GM18507 (cell line): ENCODE measurements at regions not wholly inside any gene's neighbourhood (a gene's known extent, or its start where the extent isn't known, plus 50 kb on each side); places are given as distances from the start of the nearest gene placed in this dataset.

ENCODE experiments used
- DNase-seq: peaks from one replicate; pipeline ENCODE4 v3.0.0; 2011; ENCODE audit warnings: low read depth; ENCODE audit not compliant: insufficient read length; ENCODE audit errors: extremely low spot score
- FAIRE-seq: peaks from 2 replicates; lab custom pipeline; 2011; peaks lifted over from hg19 to GRCh38; lab: Jason Lieb, UNC

DNA sequence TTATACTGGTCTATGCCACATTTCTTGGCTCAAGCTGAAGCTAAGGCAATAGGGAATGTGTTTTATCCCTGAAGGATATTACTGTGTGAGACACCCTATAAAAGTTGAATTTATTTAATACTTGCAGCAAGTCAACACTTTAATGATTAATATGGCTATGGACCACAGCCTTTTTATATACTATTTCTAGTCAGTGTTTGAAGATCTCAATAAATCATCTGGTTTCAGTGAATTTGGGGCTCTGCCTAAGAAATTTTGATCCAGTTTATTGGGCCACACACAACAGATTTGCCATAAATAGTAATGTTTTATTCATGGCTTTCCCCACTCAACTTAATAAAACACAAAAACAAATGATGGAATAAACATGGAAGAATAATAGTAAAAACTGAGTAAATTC lies 698.3 kb downstream of the ADGRL2 start:
- DNase-seq (no peak), FAIRE-seq (no peak)

DNA sequence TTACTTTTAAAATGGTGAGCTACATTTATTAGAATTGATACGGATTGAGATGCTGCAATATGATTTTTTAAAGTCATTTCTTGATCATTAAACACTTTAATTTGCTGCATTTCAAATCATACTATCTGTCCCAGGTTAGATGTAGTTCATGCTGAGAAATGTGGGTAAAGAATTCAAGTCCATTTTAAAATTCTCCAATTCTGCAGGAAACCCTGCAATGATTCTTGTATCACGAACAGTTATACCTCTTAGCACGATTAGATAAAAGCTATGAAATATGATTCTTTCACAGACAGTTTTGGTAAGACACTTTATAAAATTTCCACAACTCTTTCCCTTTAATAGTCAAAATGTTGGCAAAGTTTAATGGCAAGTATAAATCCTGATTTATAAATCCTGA lies 693.4 kb downstream of the ADGRL2 start:
- DNase-seq (no peak), FAIRE-seq (no peak)

GRCh38 chr1:82492159-82492558 lies 691.4 kb downstream of the ADGRL2 start:
- FAIRE-seq (no peak), DNase-seq (no peak)

DNA sequence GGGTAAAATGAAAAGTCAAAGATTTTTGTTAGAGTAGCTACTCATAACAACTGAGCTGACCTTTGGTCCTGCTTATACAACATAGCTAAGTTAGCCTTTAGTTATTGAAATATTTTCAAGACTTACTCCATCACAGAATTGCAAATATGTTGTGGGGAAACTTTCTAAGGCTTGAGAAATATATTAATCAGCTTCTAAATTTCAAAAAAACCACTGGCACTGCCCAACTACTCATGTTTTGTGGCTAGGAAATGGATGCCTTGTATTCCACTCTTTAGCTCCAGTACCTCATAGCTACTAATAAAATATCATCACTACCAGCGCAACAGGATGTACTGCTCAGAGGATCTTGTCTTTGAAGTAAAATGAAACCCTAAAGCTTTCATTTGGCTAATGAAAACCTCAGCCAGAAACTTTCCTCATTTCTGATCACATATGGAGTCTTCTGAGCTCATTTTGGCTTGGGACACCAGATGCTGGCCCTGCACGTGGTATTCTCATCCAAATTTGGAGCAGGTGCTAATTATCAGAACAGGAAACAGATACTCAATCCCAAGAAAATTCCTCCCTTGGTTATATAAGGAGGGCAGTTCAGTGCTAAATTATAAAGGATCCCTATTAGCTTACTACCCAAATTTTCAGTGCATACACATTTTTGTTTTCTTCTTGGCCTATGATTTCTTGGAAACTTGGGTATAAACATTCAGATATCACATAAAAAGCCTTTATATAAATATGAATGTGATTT lies 690.7 kb downstream of the ADGRL2 start:
- no peak for FAIRE-seq
- no peak for DNase-seq

DNA sequence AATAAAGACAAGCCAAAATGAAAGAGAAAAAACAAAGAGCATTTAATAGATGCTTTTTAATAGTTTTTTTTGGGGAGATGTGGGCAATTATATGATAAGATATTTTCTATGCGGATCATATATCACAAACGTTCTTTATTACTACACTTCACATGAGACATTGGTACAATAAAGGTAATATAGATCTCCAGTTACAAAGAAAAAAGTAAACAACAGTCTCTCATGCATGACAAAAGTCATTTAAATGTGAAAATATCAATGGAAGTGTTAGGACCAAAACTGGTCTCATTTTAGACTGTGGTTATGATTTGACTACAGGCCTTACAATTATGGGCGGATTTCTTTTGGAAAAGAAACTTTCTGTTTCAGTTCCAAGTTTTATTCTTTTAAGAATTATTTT lies 687.0 kb downstream of the ADGRL2 start:
- FAIRE-seq: no peak
- no peak for DNase-seq

DNA sequence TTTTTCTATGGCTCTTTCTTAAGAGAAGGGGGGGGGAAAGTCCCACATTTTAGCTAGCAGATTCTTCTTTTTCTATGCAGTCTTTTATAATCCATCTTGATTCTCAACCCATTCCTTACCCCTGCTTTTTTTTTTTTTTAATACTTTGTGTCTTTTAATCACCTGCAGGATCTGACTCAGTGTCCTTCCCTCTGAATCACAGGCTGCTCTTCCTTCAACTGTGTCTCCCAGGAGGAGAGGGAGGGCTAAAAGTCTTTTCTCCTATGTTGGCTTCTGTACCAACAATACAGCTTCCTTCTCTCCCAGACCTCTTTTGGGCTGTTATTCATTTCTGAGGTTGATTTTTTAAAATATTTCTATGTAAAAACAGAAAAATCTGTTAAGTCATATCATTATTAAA lies 686.2 kb downstream of the ADGRL2 start:
- FAIRE-seq: no peak
- no peak for DNase-seq

DNA sequence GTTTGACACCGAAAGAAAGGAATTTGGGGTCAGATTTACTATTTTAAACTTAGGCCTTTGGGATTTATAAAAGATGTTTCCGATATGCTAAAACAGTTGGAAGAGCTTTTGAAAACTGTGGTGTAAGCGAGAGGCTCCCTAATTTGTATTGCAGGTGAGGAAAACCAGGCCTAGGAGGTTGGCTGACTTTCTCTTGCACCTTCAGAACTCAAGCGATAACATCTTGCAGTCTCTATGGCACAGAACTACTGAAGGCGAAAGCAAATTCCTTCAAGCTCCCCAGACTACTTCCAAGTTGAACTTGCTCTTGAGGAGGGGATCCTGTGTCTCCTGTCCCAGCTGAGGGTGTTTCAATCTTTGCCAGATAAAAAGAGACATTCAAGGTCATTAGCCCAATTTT lies 685.7 kb downstream of the ADGRL2 start:
- FAIRE-seq (no peak), DNase-seq (no peak)

DNA sequence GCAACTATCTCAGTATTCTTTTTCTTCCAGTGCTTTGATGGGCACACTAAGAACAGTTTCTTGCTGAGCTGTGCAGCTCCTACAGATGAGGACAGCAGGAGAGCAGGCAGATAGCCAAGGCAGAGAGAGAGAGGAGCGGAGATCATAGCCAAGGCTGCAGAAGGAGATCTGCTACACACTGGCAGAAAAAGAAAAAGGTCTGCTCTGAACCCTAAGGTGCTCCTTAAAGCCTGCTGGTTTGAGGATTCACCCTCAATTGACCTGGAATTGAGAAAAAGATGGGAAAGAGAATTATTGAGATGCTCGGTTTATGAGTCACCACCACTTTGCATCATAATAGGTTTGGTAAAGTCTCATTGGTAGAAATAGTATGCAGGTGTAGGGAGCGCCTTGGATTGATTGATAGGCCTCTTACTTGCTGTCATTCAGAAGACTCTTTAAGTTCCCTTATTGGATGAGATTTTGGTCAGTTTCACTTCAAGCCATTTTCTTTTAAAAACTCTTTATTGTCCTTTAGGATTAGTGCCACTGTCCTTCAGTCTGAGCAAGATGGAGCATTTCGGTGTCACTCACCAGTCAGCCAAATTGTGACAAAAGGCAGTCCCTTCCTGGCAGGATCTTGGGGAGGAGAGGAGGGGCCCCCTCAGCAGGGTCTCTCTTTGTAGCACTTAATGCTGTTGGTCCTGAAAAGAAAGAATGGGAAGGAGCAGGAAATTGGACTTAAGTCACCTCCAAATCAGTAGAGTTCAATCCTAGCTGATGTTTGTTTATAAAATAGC lies 685.0 kb downstream of the ADGRL2 start:
- FAIRE-seq (no peak), DNase-seq (no peak)

DNA sequence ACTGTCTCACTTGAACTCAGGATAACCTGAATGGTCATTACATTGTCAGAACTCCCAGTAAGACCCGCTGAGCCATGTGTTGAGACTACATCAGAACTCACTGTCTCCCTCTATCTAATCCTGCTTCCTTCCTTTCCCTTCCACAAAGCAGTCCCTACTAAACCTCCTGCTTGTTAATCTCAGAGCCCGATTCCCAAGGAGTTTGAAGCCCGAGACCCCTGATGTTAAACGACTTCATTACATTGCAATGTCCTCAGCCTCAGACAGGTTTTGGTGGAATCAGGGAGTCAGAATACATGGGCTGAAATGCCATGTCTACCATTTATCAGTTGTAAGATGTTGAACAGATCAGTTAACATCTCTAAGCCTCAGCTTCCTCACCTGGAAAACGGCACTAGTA lies 682.4 kb downstream of the ADGRL2 start:
- no peak for FAIRE-seq
- DNase-seq: no peak

DNA sequence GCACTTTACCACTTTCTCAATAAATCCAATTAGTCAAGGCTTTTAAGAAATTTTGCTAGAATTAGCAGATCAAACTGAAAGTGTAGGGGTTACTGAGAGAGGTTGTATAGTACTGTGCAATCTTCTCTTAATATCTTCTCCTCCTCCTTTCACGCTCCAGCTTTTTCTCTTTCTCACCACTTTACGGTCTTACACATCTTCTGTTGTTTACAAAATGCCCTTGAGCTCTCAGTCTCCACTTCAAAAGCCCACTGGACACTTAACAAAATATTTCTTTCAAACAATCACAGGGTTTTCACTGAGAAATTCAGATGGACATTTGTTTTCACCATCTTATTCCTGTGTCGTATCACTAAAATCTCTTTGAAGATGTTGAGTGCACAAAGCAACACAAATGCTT lies 678.2 kb downstream of the ADGRL2 start:
- no peak for FAIRE-seq

DNA sequence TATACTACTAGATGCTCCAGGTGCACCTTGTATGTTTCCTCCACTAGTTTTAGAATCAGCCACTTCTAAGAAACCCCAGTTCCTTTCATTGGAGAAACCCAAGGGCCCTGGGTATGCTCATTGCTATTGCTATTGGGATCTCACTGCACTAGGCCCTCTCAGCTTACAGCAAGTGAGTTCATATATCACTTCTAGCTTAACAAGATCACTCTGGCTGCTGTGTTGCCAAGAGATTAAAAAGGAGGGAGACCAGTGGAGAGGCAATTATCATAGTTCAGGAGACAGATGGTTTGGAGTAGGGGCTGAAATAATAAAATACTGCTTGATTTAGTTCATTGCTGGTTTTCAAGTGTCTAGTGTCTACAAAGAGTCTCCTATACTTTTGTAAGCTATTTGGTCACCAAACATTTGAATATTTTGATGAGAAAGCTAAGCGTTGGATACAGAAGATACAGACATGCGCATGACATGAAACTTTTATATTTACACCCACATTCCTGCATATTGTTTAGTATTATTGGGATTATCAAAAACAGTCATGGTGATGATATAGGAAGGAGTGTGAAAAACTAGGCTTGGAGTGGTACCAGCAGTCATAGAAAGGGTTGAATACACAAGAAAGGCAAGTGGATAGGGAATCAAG lies 671.9 kb downstream of the ADGRL2 start:
- DNase-seq (no peak), FAIRE-seq (no peak)

More for the DNA sequence above, 678.2 kb downstream of the ADGRL2 start:
- DNase-seq: no peak

- FAIRE-seq (no peak), DNase-seq (no peak)
Measured at GRCh38 chr1:82466891-82467290, 666.2 kb downstream of the ADGRL2 start.

DNA sequence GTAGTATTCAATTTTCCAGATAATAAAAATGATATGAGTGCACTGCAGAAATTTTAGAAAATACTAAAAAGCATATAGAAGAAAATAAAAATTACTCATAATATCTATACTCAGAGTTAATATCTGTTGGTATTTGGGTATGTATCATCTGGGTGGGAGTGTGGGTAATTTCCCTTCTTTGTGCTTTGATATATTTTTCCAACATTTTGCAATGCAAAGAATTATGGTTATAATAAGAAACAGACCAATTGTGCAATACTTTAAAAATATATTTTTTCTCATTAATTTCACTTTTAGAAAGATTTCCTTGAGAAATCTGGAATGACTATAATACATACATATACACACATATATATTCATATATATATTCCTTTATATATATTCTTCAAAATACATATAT lies 665.7 kb downstream of the ADGRL2 start:
- DNase-seq (no peak), FAIRE-seq (no peak)

DNA sequence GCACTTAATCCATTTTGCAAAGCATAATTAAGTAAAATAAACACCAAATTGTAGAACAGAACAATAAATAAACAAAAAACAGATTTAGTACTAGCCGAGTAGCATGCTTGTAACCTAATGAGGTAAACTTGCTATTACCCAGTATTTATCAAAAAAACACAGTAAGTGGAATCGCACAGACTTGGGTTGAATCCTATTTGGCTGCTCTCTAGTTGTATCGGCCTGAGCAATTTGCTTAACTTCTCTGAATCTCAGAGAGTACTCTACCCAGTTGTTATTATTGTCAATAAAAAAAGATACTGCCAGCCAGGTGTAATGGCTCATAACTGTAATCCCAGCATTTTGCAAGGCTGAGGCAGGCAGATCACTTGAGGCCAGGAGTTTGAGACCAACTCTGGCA lies 664.3 kb downstream of the ADGRL2 start:
- FAIRE-seq (no peak), DNase-seq (no peak)

GRCh38 chr1:82464362-82465001 lies 663.7 kb downstream of the ADGRL2 start:
- DNase-seq: no peak
- no peak for FAIRE-seq

- no peak for FAIRE-seq
- no peak for DNase-seq
Measured at GRCh38 chr1:82463951-82464350, 663.2 kb downstream of the ADGRL2 start.

DNA sequence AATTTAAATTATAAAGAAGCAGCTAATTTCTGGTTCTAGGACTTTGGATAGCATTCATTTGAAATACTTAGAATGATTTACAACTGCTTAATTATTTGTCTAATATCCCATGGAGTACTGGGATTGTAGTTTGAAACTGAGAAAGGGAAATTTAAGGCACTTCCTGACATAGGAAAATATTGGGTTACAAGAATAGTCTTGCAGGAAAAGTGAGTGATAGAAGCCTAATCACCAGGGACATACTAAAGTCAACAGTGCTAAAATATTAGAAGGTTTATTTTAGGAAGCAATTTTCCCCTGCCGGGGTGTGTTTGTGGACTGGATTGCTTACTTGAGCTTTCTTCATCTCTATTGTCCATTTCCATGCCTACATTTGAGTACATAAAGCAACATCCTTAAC lies 661.6 kb downstream of the ADGRL2 start:
- DNase-seq (no peak), FAIRE-seq (no peak)

DNA sequence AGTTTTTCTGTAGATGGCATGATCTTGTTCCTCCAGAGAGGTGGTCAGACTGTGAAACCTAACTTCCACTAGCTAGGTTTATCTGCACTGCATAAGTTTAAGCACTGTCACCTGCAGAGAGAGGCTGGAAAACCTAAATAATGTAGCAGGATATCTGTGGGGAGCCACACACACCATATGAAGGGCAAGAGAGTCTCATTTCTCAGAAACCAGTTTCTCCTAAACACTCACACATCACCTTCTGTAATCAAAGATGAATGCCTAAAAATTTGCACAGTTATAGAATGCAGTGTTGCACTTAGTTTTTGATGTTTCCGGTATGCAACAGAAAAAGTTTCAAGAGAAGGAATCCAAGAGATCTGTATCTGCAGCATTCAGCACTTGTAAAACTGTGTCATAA lies 654.6 kb downstream of the ADGRL2 start:
- DNase-seq: no peak
- FAIRE-seq: no peak

DNA sequence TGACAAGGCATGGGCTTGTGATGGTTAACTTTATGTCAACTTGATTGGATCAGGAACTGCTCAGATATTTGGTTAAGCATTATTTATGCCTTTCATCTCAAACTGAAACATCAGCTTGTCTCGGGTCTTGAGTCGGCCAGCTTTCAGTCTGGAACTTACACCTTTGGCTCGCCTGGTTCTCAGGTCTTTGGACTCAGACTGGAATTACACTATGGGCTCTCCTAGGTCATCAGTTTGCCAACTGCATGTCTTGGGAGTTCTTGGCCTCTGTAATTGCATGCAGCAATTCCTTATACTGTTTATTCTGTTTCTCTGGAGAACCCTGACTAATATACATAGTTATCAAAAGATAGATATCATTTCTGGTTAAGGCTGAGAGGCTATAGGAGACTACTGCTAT lies 653.7 kb downstream of the ADGRL2 start:
- DNase-seq: no peak
- no peak for FAIRE-seq

- FAIRE-seq (no peak), DNase-seq (no peak)
Measured at GRCh38 chr1:82453511-82454185, 652.9 kb downstream of the ADGRL2 start.
